NCI-H69 (cell line): ENCODE measurements at regions not wholly inside any gene's neighbourhood (a gene's known extent, or its start where the extent isn't known, plus 50 kb on each side); places are given as distances from the start of the nearest gene placed in this dataset.

ENCODE experiments used
- DNase-seq: peaks from one replicate; lab custom pipeline; 2025; lab: John Stamatoyannopoulos, UW

GRCh38 chr5:42360056-42360455 is 63.2 kb upstream of the GHR start:
- DNase-seq, result no peak

GRCh38 chr5:42360616-42361314 is 62.5 kb upstream of the GHR start:
- DNase-seq, result no peak

- DNase-seq, result no peak
These were observed 61.9 kb upstream of the GHR start for GRCh38 chr5:42361315-42361688.

- DNase-seq, result no peak
These were observed 57.2 kb upstream of the GHR start for GRCh38 chr5:42366051-42366450.
